SU-DHL-6 (cell line): ENCODE measurements at regions not wholly inside any gene's neighbourhood (a gene's known extent, or its start where the extent isn't known, plus 50 kb on each side); places are given as distances from the start of the nearest gene placed in this dataset.

ENCODE experiments used
- EZH2phosphoT487 ChIP-seq: fragments of 200-600 bp; sonication (generic), shearing (Covaris generic); conservative IDR thresholded peaks from 2 replicates; pipeline ENCODE4 v1.6.1; 2018; ENCODE audit warnings: mild to moderate bottlenecking, antibody characterized with exemption, low read length, moderate library complexity, mixed read lengths
- TF ChIP-seq, protein P1 (sequence below): fragments of 200-600 bp; sonication (generic); IDR thresholded peaks from one replicate; pipeline ENCODE4 v1.5.1; 2017; ENCODE audit warnings: antibody characterized with exemption, mild to moderate bottlenecking, low read length, moderate library complexity; ENCODE audit not compliant: insufficient read depth, poor library complexity, severe bottlenecking

DNA sequence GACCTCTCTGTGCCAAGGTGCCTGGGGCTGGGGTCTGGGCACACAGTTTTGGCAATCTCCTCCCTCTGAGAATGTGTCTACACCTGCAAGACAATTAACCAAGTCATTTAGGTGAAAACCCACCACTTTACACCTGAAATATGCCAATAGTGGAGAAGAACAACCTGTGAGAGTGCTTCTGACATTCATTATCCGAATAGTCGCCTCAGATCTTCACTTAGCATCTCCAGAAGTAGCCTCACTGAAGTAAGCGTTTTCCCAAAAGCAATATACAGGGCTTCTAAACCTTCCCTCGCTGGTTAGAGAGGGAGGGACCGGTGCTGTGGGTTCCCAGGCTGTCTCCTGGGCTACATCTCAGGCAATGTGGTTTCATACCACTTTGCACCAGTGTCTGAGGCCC, 173.5 kb downstream of the DDX1 start:
- TF ChIP-seq, protein P1, sequence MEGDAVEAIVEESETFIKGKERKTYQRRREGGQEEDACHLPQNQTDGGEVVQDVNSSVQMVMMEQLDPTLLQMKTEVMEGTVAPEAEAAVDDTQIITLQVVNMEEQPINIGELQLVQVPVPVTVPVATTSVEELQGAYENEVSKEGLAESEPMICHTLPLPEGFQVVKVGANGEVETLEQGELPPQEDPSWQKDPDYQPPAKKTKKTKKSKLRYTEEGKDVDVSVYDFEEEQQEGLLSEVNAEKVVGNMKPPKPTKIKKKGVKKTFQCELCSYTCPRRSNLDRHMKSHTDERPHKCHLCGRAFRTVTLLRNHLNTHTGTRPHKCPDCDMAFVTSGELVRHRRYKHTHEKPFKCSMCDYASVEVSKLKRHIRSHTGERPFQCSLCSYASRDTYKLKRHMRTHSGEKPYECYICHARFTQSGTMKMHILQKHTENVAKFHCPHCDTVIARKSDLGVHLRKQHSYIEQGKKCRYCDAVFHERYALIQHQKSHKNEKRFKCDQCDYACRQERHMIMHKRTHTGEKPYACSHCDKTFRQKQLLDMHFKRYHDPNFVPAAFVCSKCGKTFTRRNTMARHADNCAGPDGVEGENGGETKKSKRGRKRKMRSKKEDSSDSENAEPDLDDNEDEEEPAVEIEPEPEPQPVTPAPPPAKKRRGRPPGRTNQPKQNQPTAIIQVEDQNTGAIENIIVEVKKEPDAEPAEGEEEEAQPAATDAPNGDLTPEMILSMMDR = no peak
- no peak for TF ChIP-seq EZH2phosphoT487
